PFSK-1 (cell line): ENCODE measurements at regions not wholly inside any gene's neighbourhood (a gene's known extent, or its start where the extent isn't known, plus 50 kb on each side); places are given as distances from the start of the nearest gene placed in this dataset.

Experiments
- FOXP2 ChIP-seq: optimal IDR thresholded peaks from 2 replicates; pipeline ENCODE3; 2011; ENCODE audit warnings: borderline replicate concordance, control low read depth, inconsistent platforms; ENCODE audit not compliant: insufficient read depth; ENCODE audit errors: extremely low read length, extremely low read depth
- POLR2AphosphoS5 ChIP-seq: IDR thresholded peaks from 2 replicates; pipeline ENCODE4 v1.6.1; 2012; ENCODE audit warnings: low read depth, mild to moderate bottlenecking, control low read depth, low read length, moderate library complexity
- TAF1 ChIP-seq: IDR thresholded peaks from 2 replicates; pipeline ENCODE4 v1.6.1; 2012; ENCODE audit warnings: low read length, control low read depth, borderline replicate concordance; ENCODE audit not compliant: insufficient read depth
- TF ChIP-seq, protein P1 (sequence below), 2 experiments: IDR thresholded peaks; 2 replicates each; pipeline versions ENCODE4 v1.6.1 to v1.8.0; 2011 to 2012; ENCODE audit warnings: low read depth in 2 of 2, low read length in 2 of 2, control low read depth in 1 of 2, inconsistent platforms in 1 of 2, mild to moderate bottlenecking in 1 of 2, moderate library complexity in 1 of 2; ENCODE audit not compliant: insufficient read depth in 1 of 2

GRCh38 chr1:175845338-175845737, 101.9 kb upstream of the TNR start:
- TF ChIP-seq POLR2AphosphoS5 (no peak), FOXP2 (no peak), TAF1 (no peak)
- TF ChIP-seq, protein P1, sequence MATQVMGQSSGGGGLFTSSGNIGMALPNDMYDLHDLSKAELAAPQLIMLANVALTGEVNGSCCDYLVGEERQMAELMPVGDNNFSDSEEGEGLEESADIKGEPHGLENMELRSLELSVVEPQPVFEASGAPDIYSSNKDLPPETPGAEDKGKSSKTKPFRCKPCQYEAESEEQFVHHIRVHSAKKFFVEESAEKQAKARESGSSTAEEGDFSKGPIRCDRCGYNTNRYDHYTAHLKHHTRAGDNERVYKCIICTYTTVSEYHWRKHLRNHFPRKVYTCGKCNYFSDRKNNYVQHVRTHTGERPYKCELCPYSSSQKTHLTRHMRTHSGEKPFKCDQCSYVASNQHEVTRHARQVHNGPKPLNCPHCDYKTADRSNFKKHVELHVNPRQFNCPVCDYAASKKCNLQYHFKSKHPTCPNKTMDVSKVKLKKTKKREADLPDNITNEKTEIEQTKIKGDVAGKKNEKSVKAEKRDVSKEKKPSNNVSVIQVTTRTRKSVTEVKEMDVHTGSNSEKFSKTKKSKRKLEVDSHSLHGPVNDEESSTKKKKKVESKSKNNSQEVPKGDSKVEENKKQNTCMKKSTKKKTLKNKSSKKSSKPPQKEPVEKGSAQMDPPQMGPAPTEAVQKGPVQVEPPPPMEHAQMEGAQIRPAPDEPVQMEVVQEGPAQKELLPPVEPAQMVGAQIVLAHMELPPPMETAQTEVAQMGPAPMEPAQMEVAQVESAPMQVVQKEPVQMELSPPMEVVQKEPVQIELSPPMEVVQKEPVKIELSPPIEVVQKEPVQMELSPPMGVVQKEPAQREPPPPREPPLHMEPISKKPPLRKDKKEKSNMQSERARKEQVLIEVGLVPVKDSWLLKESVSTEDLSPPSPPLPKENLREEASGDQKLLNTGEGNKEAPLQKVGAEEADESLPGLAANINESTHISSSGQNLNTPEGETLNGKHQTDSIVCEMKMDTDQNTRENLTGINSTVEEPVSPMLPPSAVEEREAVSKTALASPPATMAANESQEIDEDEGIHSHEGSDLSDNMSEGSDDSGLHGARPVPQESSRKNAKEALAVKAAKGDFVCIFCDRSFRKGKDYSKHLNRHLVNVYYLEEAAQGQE (IDR thresholded peaks at IDR 0.05; ENCODE audit: insufficient read depth in 1 of 2, low read depth in 2 of 2, low read length in 2 of 2): no peak
